Spleen (tissue), 11 donors: ENCODE measurements at regions not wholly inside any gene's neighbourhood (a gene's known extent, or its start where the extent isn't known, plus 50 kb on each side); places are given as distances from the start of the nearest gene placed in this dataset.

Source experiments
- DNase-seq: peaks from one replicate; pipeline ENCODE4 v3.0.0-alpha.2; 2020
- H3K27ac ChIP-seq, 8 donors: fragments of 200-600 bp; sonication (generic) in 7 of 8; 1 replicate in 4 of 8; 2 replicates in 4 of 8; pipeline versions ENCODE4 v1.5.0 to v1.8.0; 2016 to 2021; ENCODE audit warnings: inconsistent platforms in 4 of 8, mild to moderate bottlenecking in 4 of 8, moderate library complexity in 1 of 8
- H3K27me3 ChIP-seq, 7 donors: fragments of 200-600 bp; sonication (generic) in 6 of 7; replicated peaks in 1 of 7; 1 replicate in 4 of 7; 2 replicates in 3 of 7; pipeline versions ENCODE4 v1.5.0 to v1.8.0; 2016 to 2021; ENCODE audit warnings: inconsistent platforms in 3 of 7, mild to moderate bottlenecking in 1 of 7
- H3K36me3 ChIP-seq, 6 donors: fragments of 200-600 bp; sonication (generic) in 5 of 6; 1 replicate in 4 of 6; 2 replicates in 2 of 6; pipeline versions ENCODE4 v1.5.0 to v1.8.0; 2016 to 2021; ENCODE audit warnings: inconsistent platforms in 2 of 6
- H3K4me1 ChIP-seq, 6 donors: fragments of 200-600 bp; sonication (generic) in 5 of 6; 1 replicate in 3 of 6; 2 replicates in 3 of 6; pipeline versions ENCODE4 v1.5.0 to v1.8.0; 2016 to 2021; ENCODE audit warnings: inconsistent platforms in 3 of 6
- H3K4me3 ChIP-seq, 8 donors: fragments of 200-600 bp; sonication (generic) in 7 of 8; 1 replicate in 4 of 8; 2 replicates in 4 of 8; pipeline versions ENCODE4 v1.5.0 to v1.8.0; 2016 to 2021; ENCODE audit warnings: inconsistent platforms in 4 of 8, mild to moderate bottlenecking in 4 of 8, moderate library complexity in 2 of 8
- H3K9me3 ChIP-seq, 8 donors: fragments of 200-600 bp; sonication (generic) in 7 of 8; 1 replicate in 4 of 8; 2 replicates in 4 of 8; pipeline versions ENCODE4 v1.5.0 to v1.8.0; 2016 to 2021; ENCODE audit warnings: inconsistent platforms in 4 of 8
- CTCF ChIP-seq, 11 experiments: fragments of 200-600 bp in 7 of 11; fragments of 450-650 bp in 4 of 11; sonication (generic) in 4 of 11; IDR thresholded peaks in 8 of 11; conservative IDR thresholded peaks in 3 of 11; 1 replicate in 7 of 11; 2 replicates in 4 of 11; pipeline versions ENCODE4 v1.4.0 to v1.8.0; 2016 to 2021; ENCODE audit warnings: antibody characterized with exemption in 11 of 11, inconsistent platforms in 4 of 11, mild to moderate bottlenecking in 1 of 11
- POLR2A ChIP-seq, 3 donors: fragments of 450-650 bp; IDR thresholded peaks; one replicate each; pipeline ENCODE4 v1.5.1; 2017; ENCODE audit warnings: antibody characterized with exemption in 3 of 3, mild to moderate bottlenecking in 1 of 3
- POLR2AphosphoS5 ChIP-seq, 3 donors: sonication (generic); formaldehyde crosslinking; IDR thresholded peaks; one replicate each; pipeline ENCODE4 v1.5.1; 2017; ENCODE audit warnings: antibody characterized with exemption in 3 of 3
- WGBS, 5 donors: extraction: QIAGEN DNeasy Blood & Tissue Kit in 3 of 5; methylation state at CpG; one replicate each; pipeline versions ENCODE4 v1.1.5 to v1.1.7; 2013 to 2018; 5-methylcytosine and 5-hydroxymethylcytosine counted together
- intact Hi-C: fragments of 100-400 bp; cut with DNase I; formaldehyde crosslinking; loops from one replicate; pipeline ENCODE4 v1.15.0; 2023; ENCODE audit warnings: low total_unique reads
- donor health status: healthy with polysubstance abuse.
- donor health status: DM: no; HTN: no; CAD: no; lungs with moderate emphysema.
- donor health status: DM: no; HTN: no; CAD: no.
- donor health status: Bipolar disorder and iron deficiency.
- donor health status: healthy.
- donor health status: DM: no; HTN: no; CAD: no.
- donor health status: DM: yes; HTN: yes; CAD: no.

DNA sequence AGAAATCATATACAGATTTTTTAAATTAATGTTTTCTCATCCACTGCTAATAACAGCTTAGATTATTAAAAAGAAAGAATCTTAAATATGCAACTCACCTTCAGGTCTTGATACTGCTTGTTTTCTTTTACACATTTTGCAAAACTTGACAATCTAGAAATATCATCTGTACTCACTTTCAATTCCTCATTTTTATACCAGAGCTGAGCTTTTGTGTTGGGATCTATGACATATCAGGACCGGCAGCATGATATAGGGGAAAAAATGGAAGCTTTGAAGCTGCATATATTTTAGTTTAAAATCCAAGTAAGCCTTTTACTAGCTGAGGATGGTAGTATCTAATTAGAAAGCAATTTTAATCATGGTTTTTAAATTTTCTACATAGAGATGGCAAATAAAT lies 75.7 kb upstream of the SMARCA2 start:
- Histone ChIP-seq H3K9me3 (no peaks in the 10 kb centered on the region), H3K27me3 (no peaks in the 10 kb centered on the region), H3K27ac (no peak overlapping the region), H3K36me3 (no peaks in the 10 kb centered on the region), H3K4me1 (peaks cover 0 to 12% (median 0%) of the 10 kb centered on the region in 6 donors), H3K4me3 (no peak overlapping the region)
- intact Hi-C loops = no loop called here
- DNase-seq = no peak
- WGBS, 5 donors = 57 to 73% (median 69%) methylated on average over 1 of the region's 1 CpG
- TF ChIP-seq POLR2AphosphoS5 (IDR thresholded peaks at IDR 0.05) (no peak), POLR2A (IDR thresholded peaks at IDR 0.05) (no peak), CTCF (IDR thresholded peaks at IDR 0.05 in 8 of 11, conservative IDR thresholded peaks at IDR 0.05 in 3 of 11) (no peak)

DNA sequence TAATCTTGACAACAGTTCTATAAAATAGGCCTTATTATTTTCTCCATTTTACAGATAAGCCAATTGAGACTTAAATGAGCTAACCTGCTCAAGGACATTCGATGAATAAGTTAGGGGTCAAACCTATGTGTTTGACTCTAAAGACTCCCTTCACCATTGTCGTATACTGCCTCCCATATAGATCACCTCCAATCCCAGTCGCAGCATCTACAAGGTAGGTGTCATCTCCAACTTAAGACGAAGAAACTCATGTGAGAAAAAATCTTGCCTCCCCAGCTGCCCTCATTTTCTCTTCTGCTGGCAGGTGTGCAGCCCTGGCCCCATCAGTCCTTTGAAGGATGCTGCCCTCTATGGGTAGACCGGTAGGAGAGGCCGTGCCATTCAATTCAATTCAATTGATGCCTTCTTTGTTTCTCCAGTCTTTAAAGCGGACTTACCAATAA lies 75.2 kb upstream of the SMARCA2 start:
- H3K27ac ChIP-seq = no peak overlapping the region
- H3K27me3 ChIP-seq = no peaks in the 10 kb centered on the region
- no peaks in the 10 kb centered on the region for H3K9me3 ChIP-seq
- 46 to 58% (median 53%) methylated on average over 7 of the region's 7 CpGs for WGBS, 5 donors
- H3K4me3 ChIP-seq = no peak overlapping the region
- TF ChIP-seq POLR2AphosphoS5 (IDR thresholded peaks at IDR 0.05) (no peak), CTCF (IDR thresholded peaks at IDR 0.05 in 8 of 11, conservative IDR thresholded peaks at IDR 0.05 in 3 of 11) (peak in 10 of 11 experiments; percentile 9 to 66 (median 48))
- intact Hi-C loops = no loop called here
- DNase-seq = no peak
- H3K4me1 ChIP-seq = peaks cover 0 to 12% (median 0%) of the 10 kb centered on the region in 6 donors
- no peaks in the 10 kb centered on the region for H3K36me3 ChIP-seq

GRCh38 chr9:1941989-1942388 lies 73.2 kb upstream of the SMARCA2 start:
- peaks cover 0 to 12% (median 0%) of the 10 kb centered on the region in 6 donors for H3K4me1 ChIP-seq
- H3K9me3 ChIP-seq = no peaks in the 10 kb centered on the region
- WGBS, 5 donors = 74 to 88% (median 80%) methylated on average over 3 of the region's 3 CpGs
- no peaks in the 10 kb centered on the region for H3K27me3 ChIP-seq
- DNase-seq = no peak
- H3K4me3 ChIP-seq = no peak overlapping the region
- H3K27ac ChIP-seq = no peak overlapping the region
- TF ChIP-seq POLR2AphosphoS5 (IDR thresholded peaks at IDR 0.05) (no peak), CTCF (IDR thresholded peaks at IDR 0.05 in 8 of 11, conservative IDR thresholded peaks at IDR 0.05 in 3 of 11) (peak in 5 of 11 experiments; percentile 9 to 29 (median 14)), POLR2A (IDR thresholded peaks at IDR 0.05) (no peak)
- no peaks in the 10 kb centered on the region for H3K36me3 ChIP-seq
- intact Hi-C loops = no loop called here

DNA sequence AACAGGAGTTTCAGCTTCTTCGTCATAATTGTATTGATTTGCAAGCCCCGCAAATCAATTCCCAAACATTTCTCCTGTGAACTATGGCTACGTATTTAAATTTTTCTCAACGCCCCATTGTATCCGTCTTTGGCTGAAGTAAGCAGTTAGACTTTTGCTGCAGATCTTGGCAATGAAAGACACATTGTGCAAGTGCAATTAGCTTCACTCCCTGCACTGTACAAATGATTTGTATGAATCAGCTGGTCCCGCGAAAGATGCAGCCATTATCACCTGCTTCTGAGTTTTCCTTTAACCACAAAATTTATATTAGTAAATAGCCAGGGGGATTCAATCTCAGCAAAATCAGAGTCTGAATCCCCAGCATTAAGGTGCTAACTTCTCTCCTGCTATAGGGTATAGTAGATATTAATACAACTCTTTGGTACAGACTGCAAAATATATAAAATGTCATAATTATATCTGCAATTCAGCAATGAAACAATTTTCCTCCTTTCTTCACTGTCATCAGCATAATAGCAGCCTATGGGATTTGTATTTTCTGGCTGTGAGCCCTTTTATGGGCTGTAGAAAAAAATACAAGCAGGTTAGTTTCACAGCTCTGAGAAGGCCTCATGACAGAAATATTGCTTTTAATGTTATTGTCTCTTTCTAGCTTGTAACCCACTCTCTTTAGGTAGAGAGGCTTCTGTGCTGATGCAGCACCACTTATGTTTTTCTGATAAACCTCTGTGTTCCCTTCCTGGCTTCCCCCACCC lies 68.4 kb upstream of the SMARCA2 start:
- Histone ChIP-seq H3K4me1 (no peaks in the 10 kb centered on the region), H3K36me3 (no peaks in the 10 kb centered on the region), H3K27me3 (no peaks in the 10 kb centered on the region), H3K4me3 (no peak overlapping the region), H3K27ac (no peak overlapping the region), H3K9me3 (no peaks in the 10 kb centered on the region)
- WGBS, 5 donors = 93 to 96% (median 96%) methylated on average over 7 of the region's 7 CpGs
- TF ChIP-seq POLR2AphosphoS5 (IDR thresholded peaks at IDR 0.05) (no peak), POLR2A (IDR thresholded peaks at IDR 0.05) (no peak), CTCF (IDR thresholded peaks at IDR 0.05 in 8 of 11, conservative IDR thresholded peaks at IDR 0.05 in 3 of 11) (no peak)
- DNase-seq = no peak
- intact Hi-C loops = no loop called here
